ENCODE measurements at regions not wholly inside any gene's neighbourhood (a gene's known extent, or its start where the extent isn't known, plus 50 kb on each side); places are given as distances from the start of the nearest gene placed in this dataset.

DNA sequence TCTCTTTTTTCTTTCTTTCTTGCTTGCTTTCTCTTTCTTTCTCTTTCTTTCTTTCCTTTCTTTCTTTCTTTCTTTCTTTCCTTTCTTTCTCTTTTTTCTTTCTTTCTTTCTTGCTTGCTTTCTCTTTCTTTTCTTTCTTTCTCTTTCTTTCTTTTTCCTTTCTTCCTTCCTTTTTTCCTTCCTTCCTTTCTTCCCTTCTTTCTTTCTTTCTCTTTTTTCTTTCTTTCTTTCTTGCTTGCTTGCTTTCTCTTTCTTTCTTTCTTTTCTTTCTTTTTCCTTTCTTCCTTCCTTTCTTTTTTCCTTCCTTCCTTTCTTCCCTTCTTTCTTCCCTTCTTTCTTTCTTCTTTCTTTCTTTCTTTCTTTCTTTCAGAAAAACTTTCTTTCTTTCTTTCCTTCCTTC, 108.1 kb upstream of the SHOX start:
- Histone ChIP-seq H4K8ac (replicated peaks; ENCODE audit: insufficient read length, low read depth, low read length) (no peak overlapping the region), H3K79me1 (ENCODE audit: insufficient read depth, low read depth, low read length, poor library complexity, severe bottlenecking) (no peaks in the 10 kb centered on the region), H3K23me2 (ENCODE audit: insufficient read length, low read depth, low read length, poor library complexity, severe bottlenecking) (no peaks in the 10 kb centered on the region), H2BK20ac (ENCODE audit: low read depth, low read length, poor library complexity, severe bottlenecking) (no peak overlapping the region), H3K9me3 (ENCODE audit: control insufficient read depth, low read depth, low read length) (no peaks in the 10 kb centered on the region), H3K18ac (ENCODE audit: insufficient read length, low read depth, low read length) (no peak overlapping the region), H3K4ac (ENCODE audit: low read depth, low read length) (no peak overlapping the region), H2BK12ac (ENCODE audit: insufficient read length, low read depth, low read length) (no peak overlapping the region), H3K14ac (ENCODE audit: insufficient read depth, low read length) (no peak overlapping the region), H3K23ac (ENCODE audit: insufficient read length, low read depth, low read length) (no peak overlapping the region), H3K27me3 (ENCODE audit: insufficient read depth, low read length) (no peaks in the 10 kb centered on the region), H4K20me1 (ENCODE audit: control insufficient read depth, insufficient read depth, insufficient read length) (no peaks in the 10 kb centered on the region), H2BK120ac (ENCODE audit: low read depth, low read length, poor library complexity, severe bottlenecking) (no peak overlapping the region), H3K4me2 (ENCODE audit: insufficient read depth, insufficient read length, low read length) (no peak overlapping the region), H3K4me1 (ENCODE audit: insufficient read depth, low read length) (no peaks in the 10 kb centered on the region), H2BK15ac (ENCODE audit: low read depth, low read length) (no peak overlapping the region), H3T11ph (ENCODE audit: low read length) (no peak overlapping the region), H2AFZ (ENCODE audit: low read length) (no peak overlapping the region), H2AK5ac (ENCODE audit: insufficient read length, low read length) (no peak overlapping the region), H4K91ac (ENCODE audit: insufficient read length, low read depth, low read length) (no peak overlapping the region), H2BK5ac (ENCODE audit: insufficient read length, low read length) (no peak overlapping the region), H4K5ac (ENCODE audit: insufficient read length, low read depth, low read length) (no peak overlapping the region), H3K56ac (ENCODE audit: insufficient read length, low read depth, low read length) (no peak overlapping the region), H3K9ac (ENCODE audit: extremely low read depth, insufficient read length, low read length) (no peak overlapping the region), H3K27ac (ENCODE audit: insufficient read length, low read depth, low read length) (no peak overlapping the region), H3K79me2 (ENCODE audit: insufficient read depth, low read length) (no peaks in the 10 kb centered on the region)
- DNase-seq: no peak
- peaks cover 32% of the 10 kb centered on the region for H3K27me3 Mint-ChIP-seq (ENCODE audit: low read depth)
- peaks cover 8 to 9% of the 10 kb centered on the region in 2 experiments for H3K4me1 Mint-ChIP-seq
- TF ChIP-seq, protein P1, sequence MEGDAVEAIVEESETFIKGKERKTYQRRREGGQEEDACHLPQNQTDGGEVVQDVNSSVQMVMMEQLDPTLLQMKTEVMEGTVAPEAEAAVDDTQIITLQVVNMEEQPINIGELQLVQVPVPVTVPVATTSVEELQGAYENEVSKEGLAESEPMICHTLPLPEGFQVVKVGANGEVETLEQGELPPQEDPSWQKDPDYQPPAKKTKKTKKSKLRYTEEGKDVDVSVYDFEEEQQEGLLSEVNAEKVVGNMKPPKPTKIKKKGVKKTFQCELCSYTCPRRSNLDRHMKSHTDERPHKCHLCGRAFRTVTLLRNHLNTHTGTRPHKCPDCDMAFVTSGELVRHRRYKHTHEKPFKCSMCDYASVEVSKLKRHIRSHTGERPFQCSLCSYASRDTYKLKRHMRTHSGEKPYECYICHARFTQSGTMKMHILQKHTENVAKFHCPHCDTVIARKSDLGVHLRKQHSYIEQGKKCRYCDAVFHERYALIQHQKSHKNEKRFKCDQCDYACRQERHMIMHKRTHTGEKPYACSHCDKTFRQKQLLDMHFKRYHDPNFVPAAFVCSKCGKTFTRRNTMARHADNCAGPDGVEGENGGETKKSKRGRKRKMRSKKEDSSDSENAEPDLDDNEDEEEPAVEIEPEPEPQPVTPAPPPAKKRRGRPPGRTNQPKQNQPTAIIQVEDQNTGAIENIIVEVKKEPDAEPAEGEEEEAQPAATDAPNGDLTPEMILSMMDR (conservative IDR thresholded peaks at IDR 0.05): no peak
- no peak overlapping the region for H3K4me3 Mint-ChIP-seq
- H3K36me3 Mint-ChIP-seq (ENCODE audit: insufficient read depth in 1 of 3, low read depth in 3 of 3): peaks cover 0 to 5% (median 4%) of the 10 kb centered on the region in 3 experiments; a peak in 5 of 7 replicates
- peaks cover 7 to 15% of the 10 kb centered on the region in 2 experiments; a peak in 4 of 5 replicates for H3K9me3 Mint-ChIP-seq
- no peak overlapping the region; a peak in 2 of 7 replicates for H3K27ac Mint-ChIP-seq
